GM12878 (cell line): ENCODE measurements at regions not wholly inside any gene's neighbourhood (a gene's known extent, or its start where the extent isn't known, plus 50 kb on each side); places are given as distances from the start of the nearest gene placed in this dataset.

Experiments used
- ATAC-seq: fragments of 200-7000 bp; cut with Tn5 transposase; 3 replicates; pipeline ENCODE4 v1.9.1; 2020; ENCODE audit warnings: mild to moderate bottlenecking, moderate library complexity
- BruUV-seq: library from RNA; stranded (reverse); fragments of 400-500 nt; replicated peaks from 2 replicates; lab custom pipeline; 2021; lab: Mats Ljungman, UMichigan
- CTCF ChIA-PET: fragments of 300-600 bp; sonication (Branson Sonifier 250); formaldehyde crosslinking; extraction: SDS; loops from one replicate; lab custom pipeline; 2021; ENCODE audit warnings: inconsistent platforms; lab: Yijun Ruan, JAX
- POLR2A ChIA-PET: fragments of 350-600 bp; formaldehyde crosslinking; extraction: SDS; loops from one replicate; lab custom pipeline; 2021; ENCODE audit warnings: inconsistent platforms; lab: Charles Lee
- RAD21 ChIA-PET: fragments of 300-600 bp; sonication (Branson Sonifier 250); formaldehyde crosslinking; loops from one replicate; lab custom pipeline; 2023; ENCODE audit warnings: antibody characterized with exemption; ENCODE audit not compliant: unreplicated experiment; lab: Charles Lee
- SMC1A ChIA-PET: fragments of 300-600 bp; sonication (Branson Sonifier 250); formaldehyde crosslinking; loops from one replicate; lab custom pipeline; 2023; ENCODE audit not compliant: unreplicated experiment, uncharacterized antibody; lab: Charles Lee
- DNase-seq: peaks from one replicate; pipeline ENCODE4 v3.0.0-alpha.2; 2011; ENCODE audit warnings: low read depth, low spot score
- FAIRE-seq: peaks from 3 replicates; lab custom pipeline; 2011; peaks lifted over from hg19 to GRCh38; lab: Jason Lieb, UNC
- H2AFZ ChIP-seq: 2 replicates; pipeline ENCODE4 v1.6.0; 2011; ENCODE audit warnings: low read depth, low read length, control low read depth; ENCODE audit not compliant: control insufficient read depth
- H3K27ac ChIP-seq: 2 replicates; pipeline ENCODE4 v1.5.1; 2011; ENCODE audit warnings: control low read depth; ENCODE audit not compliant: control insufficient read depth, insufficient read depth
- H3K27me3 ChIP-seq, 2 experiments: replicated peaks in 1 of 2; 2 replicates each; pipeline versions ENCODE4 v1.6.0 to v1.6.1; 2011; ENCODE audit warnings: low read length in 1 of 2; ENCODE audit not compliant: control insufficient read depth in 2 of 2, insufficient read depth in 2 of 2
- H3K36me3 ChIP-seq, 2 experiments: 2 replicates each; pipeline ENCODE4 v1.5.1; 2011; ENCODE audit warnings: low read length in 1 of 2; ENCODE audit not compliant: control insufficient read depth in 2 of 2, insufficient read depth in 2 of 2
- H3K4me1 ChIP-seq: 2 replicates; pipeline ENCODE4 v1.6.1; 2011; ENCODE audit warnings: mild to moderate bottlenecking, low read length, moderate library complexity, mixed read lengths; ENCODE audit not compliant: control insufficient read depth, insufficient read depth
- H3K4me2 ChIP-seq: 2 replicates; pipeline ENCODE4 v1.6.0; 2011; ENCODE audit warnings: control low read depth; ENCODE audit not compliant: control insufficient read depth, insufficient read depth
- H3K4me3 ChIP-seq: fragments of 200-600 bp; sonication (generic); 2 replicates; pipeline ENCODE4 v1.5.1; 2016
- H3K79me2 ChIP-seq: 2 replicates; pipeline ENCODE4 v1.6.0; 2011; ENCODE audit warnings: low read length; ENCODE audit not compliant: control insufficient read depth, insufficient read depth
- H3K9ac ChIP-seq: 2 replicates; pipeline ENCODE4 v1.8.0; 2011; ENCODE audit warnings: low read length, control low read depth, mixed read lengths; ENCODE audit not compliant: control insufficient read depth, insufficient read depth
- H3K9me3 ChIP-seq: replicated peaks from 3 replicates; pipeline ENCODE4 v1.5.1; 2011; ENCODE audit warnings: mild to moderate bottlenecking, low read length; ENCODE audit not compliant: control insufficient read depth, insufficient read depth
- H4K20me1 ChIP-seq: 2 replicates; pipeline ENCODE4 v1.6.0; 2011; ENCODE audit not compliant: control insufficient read depth, insufficient read depth
- ATF7 ChIP-seq: fragments of 450-650 bp; IDR thresholded peaks from 2 replicates; pipeline ENCODE4 v1.6.1; 2016; ENCODE audit warnings: low read depth, mild to moderate bottlenecking
- BCL11A ChIP-seq: IDR thresholded peaks from 2 replicates; pipeline ENCODE4 v1.6.1; 2011; ENCODE audit warnings: low read depth, low read length
- FOXM1 ChIP-seq: IDR thresholded peaks from 2 replicates; pipeline ENCODE4 v1.6.1; 2012; ENCODE audit warnings: low read depth, mild to moderate bottlenecking, inconsistent platforms, low read length, moderate library complexity
- HDAC6 ChIP-seq: fragments of 200-600 bp; sonication (generic); IDR thresholded peaks from one replicate; pipeline ENCODE4 v1.8.0; 2017; ENCODE audit warnings: antibody characterized with exemption; ENCODE audit not compliant: unreplicated experiment
- IKZF1 ChIP-seq: fragments of 450-650 bp; conservative IDR thresholded peaks from 2 replicates; pipeline ENCODE4 v1.6.1; 2017; ENCODE audit warnings: antibody characterized with exemption, mild to moderate bottlenecking
- KAT2A ChIP-seq: conservative IDR thresholded peaks from 2 replicates; pipeline ENCODE4 v1.6.1; 2011; ENCODE audit warnings: low read depth, low read length; ENCODE audit not compliant: control insufficient read depth
- MEF2A ChIP-seq: IDR thresholded peaks from 2 replicates; pipeline ENCODE4 v1.6.1; 2011; ENCODE audit warnings: low read depth, mild to moderate bottlenecking, low read length, moderate library complexity; ENCODE audit not compliant: insufficient read depth
- MTA3 ChIP-seq: IDR thresholded peaks from 2 replicates; pipeline ENCODE4 v1.6.1; 2012; ENCODE audit warnings: low read length, inconsistent platforms, borderline replicate concordance
- RAD51 ChIP-seq: fragments of 450-650 bp; IDR thresholded peaks from 2 replicates; pipeline ENCODE4 v1.6.1; 2016; ENCODE audit warnings: moderate library complexity, mild to moderate bottlenecking, inconsistent platforms
- RBBP5 ChIP-seq: fragments of 200-600 bp; sonication (generic); conservative IDR thresholded peaks from 2 replicates; pipeline ENCODE4 v1.6.1; 2016
- SIN3A ChIP-seq: IDR thresholded peaks from 2 replicates; pipeline ENCODE4 v1.6.1; 2012; ENCODE audit warnings: low read depth, low read length, improper control_type of control experiment
- SRF ChIP-seq, 2 experiments: IDR thresholded peaks; 2 replicates each; pipeline ENCODE4 v1.6.1; 2011; ENCODE audit warnings: low read depth in 2 of 2, low read length in 2 of 2, mild to moderate bottlenecking in 1 of 2, moderate library complexity in 1 of 2
- ZBED1 ChIP-seq: IDR thresholded peaks from 2 replicates; pipeline ENCODE4 v1.6.1; 2016; ENCODE audit warnings: borderline replicate concordance
- ZSCAN29 ChIP-seq: fragments of 450-650 bp; IDR thresholded peaks from 2 replicates; pipeline ENCODE4 v1.6.1; 2017; ENCODE audit warnings: mild to moderate bottlenecking, moderate library complexity
- WGBS: methylation state at CpG from one replicate; pipeline ENCODE4 v1.1.6; 2016; ENCODE audit warnings: low lambda C conversion rate; ENCODE audit not compliant: insufficient replicate concordance, insufficient coverage; ENCODE audit errors: missing lambda C conversion rate; 5-methylcytosine and 5-hydroxymethylcytosine counted together
- in situ Hi-C: fragments of 300-500 bp; cut with MboI; formaldehyde crosslinking; loops from 9 replicates; pipeline ENCODE4 v1.14.3; 2018; ENCODE audit warnings: mixed read lengths
- intact Hi-C: fragments of 100-400 bp; cut with micrococcal nuclease; formaldehyde crosslinking; loops from one replicate; pipeline ENCODE4 v1.14.2; 2022; ENCODE audit not compliant: unreplicated experiment
- TF ChIP-seq, protein P1 (sequence below): IDR thresholded peaks from 2 replicates; pipeline ENCODE4 v1.6.1; 2011; ENCODE audit warnings: low read depth, low read length, improper control_type of control experiment, borderline replicate concordance
- TF ChIP-seq, protein P2 (sequence below): fragments of 150-350 bp; IDR thresholded peaks from 2 replicates; pipeline ENCODE4 v1.6.1; 2016; ENCODE audit warnings: low read depth, low read length
- TF ChIP-seq, protein P3 (sequence below): fragments of 450-650 bp; IDR thresholded peaks from 2 replicates; pipeline ENCODE4 v1.6.1; 2017; ENCODE audit warnings: borderline replicate concordance
- TF ChIP-seq, protein P4 (sequence below): IDR thresholded peaks from 2 replicates; pipeline ENCODE4 v1.6.1; 2011; ENCODE audit warnings: borderline replicate concordance, low read depth, mild to moderate bottlenecking, moderate library complexity, low read length; ENCODE audit not compliant: insufficient read depth, poor library complexity, severe bottlenecking

DNA sequence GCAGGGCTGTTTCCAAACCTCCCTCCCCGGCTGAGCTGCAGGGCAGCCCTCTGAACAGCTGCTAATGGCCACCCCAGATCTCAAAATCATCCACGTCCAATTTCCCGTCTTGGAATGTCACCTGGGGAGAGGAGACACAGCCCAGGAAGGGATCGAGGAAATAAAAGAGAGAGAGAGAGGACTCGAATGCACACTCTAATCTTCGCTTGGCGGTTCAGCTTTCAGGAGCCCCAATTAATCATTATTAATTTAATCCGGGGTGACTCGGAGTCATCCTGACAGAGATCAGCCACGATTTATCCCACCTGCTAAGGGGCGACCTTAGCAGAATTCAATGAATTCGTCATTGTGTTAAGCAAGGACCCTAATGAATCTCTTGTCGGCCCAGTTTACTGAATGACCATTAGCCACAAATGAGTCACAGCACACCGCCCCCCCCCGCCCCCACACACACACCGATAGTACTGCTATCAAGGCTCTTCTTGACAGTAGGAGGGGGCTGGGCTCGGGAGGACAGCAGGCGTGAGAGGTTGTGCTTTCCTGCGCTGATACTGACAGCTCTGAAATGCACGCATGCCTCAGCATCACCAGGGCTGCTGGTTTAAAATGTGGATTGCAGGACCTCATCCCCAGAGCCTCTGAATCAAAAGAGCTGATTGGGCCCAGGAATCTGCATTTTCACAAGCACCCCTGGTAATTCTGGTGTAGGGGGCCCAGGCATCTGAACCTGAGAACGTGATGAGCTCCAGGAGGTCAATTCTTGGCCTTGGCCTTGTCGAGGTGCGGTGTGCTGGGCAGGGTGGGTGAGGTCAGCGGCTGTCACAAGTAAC lies 190.0 kb upstream of the CIBAR2 start:
- Histone ChIP-seq H3K36me3 (no peaks in the 10 kb centered on the region), H4K20me1 (no peaks in the 10 kb centered on the region), H3K4me2 (no peak overlapping the region), H3K9ac (no peak overlapping the region), H3K27me3 (no peaks in the 10 kb centered on the region), H3K79me2 (no peaks in the 10 kb centered on the region), H3K9me3 (no peaks in the 10 kb centered on the region), H3K4me3 (no peak overlapping the region), H3K4me1 (peaks cover 7% of the 10 kb centered on the region), H2AFZ (no peak overlapping the region), H3K27ac (no peak overlapping the region)
- CTCF ChIA-PET, result interaction anchor here (1.1 kb wide), 1 partner anchor 90 kb away, joined by 3 read pairs; no protein-coding TSS in a partner anchor
- FAIRE-seq (no peak), ATAC-seq (no peak), DNase-seq (no peak)
- POLR2A ChIA-PET, result no interaction called here
- WGBS, result 30% methylated on average over 24 of the region's 24 CpGs
- in situ Hi-C loops (no loop called here), intact Hi-C loops (loop anchor here (5.0 to 10.0 kb wide), 2 partner anchors 123 to 310 kb away; partner anchors contain the start of gene GSE1)
- BruUV-seq, result no TSS peak
- SMC1A ChIA-PET, result interaction anchor here (1.6 kb wide), 1 partner anchor 188 kb away, joined by 4 read pairs; no protein-coding TSS in a partner anchor
- RAD21 ChIA-PET, result no interaction called here
- TF ChIP-seq RAD51 (no peak), SIN3A (no peak), ZBED1 (no peak), MEF2A (no peak), ATF7 (no peak), SRF (IDR thresholded peaks at IDR 0.05; ENCODE audit: low read depth in 2 of 2, low read length in 2 of 2) (no peak), BCL11A (no peak), RBBP5 (no peak), HDAC6 (no peak), KAT2A (no peak), FOXM1 (no peak), IKZF1 (no peak), MTA3 (no peak), ZSCAN29 (no peak)
- TF ChIP-seq, protein P1, sequence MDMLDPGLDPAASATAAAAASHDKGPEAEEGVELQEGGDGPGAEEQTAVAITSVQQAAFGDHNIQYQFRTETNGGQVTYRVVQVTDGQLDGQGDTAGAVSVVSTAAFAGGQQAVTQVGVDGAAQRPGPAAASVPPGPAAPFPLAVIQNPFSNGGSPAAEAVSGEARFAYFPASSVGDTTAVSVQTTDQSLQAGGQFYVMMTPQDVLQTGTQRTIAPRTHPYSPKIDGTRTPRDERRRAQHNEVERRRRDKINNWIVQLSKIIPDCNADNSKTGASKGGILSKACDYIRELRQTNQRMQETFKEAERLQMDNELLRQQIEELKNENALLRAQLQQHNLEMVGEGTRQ, result no peak
- TF ChIP-seq, protein P2, sequence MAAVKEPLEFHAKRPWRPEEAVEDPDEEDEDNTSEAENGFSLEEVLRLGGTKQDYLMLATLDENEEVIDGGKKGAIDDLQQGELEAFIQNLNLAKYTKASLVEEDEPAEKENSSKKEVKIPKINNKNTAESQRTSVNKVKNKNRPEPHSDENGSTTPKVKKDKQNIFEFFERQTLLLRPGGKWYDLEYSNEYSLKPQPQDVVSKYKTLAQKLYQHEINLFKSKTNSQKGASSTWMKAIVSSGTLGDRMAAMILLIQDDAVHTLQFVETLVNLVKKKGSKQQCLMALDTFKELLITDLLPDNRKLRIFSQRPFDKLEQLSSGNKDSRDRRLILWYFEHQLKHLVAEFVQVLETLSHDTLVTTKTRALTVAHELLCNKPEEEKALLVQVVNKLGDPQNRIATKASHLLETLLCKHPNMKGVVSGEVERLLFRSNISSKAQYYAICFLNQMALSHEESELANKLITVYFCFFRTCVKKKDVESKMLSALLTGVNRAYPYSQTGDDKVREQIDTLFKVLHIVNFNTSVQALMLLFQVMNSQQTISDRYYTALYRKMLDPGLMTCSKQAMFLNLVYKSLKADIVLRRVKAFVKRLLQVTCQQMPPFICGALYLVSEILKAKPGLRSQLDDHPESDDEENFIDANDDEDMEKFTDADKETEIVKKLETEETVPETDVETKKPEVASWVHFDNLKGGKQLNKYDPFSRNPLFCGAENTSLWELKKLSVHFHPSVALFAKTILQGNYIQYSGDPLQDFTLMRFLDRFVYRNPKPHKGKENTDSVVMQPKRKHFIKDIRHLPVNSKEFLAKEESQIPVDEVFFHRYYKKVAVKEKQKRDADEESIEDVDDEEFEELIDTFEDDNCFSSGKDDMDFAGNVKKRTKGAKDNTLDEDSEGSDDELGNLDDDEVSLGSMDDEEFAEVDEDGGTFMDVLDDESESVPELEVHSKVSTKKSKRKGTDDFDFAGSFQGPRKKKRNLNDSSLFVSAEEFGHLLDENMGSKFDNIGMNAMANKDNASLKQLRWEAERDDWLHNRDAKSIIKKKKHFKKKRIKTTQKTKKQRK, result no peak
- TF ChIP-seq, protein P3, sequence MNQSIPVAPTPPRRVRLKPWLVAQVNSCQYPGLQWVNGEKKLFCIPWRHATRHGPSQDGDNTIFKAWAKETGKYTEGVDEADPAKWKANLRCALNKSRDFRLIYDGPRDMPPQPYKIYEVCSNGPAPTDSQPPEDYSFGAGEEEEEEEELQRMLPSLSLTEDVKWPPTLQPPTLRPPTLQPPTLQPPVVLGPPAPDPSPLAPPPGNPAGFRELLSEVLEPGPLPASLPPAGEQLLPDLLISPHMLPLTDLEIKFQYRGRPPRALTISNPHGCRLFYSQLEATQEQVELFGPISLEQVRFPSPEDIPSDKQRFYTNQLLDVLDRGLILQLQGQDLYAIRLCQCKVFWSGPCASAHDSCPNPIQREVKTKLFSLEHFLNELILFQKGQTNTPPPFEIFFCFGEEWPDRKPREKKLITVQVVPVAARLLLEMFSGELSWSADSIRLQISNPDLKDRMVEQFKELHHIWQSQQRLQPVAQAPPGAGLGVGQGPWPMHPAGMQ, result no peak
- TF ChIP-seq, protein P4, sequence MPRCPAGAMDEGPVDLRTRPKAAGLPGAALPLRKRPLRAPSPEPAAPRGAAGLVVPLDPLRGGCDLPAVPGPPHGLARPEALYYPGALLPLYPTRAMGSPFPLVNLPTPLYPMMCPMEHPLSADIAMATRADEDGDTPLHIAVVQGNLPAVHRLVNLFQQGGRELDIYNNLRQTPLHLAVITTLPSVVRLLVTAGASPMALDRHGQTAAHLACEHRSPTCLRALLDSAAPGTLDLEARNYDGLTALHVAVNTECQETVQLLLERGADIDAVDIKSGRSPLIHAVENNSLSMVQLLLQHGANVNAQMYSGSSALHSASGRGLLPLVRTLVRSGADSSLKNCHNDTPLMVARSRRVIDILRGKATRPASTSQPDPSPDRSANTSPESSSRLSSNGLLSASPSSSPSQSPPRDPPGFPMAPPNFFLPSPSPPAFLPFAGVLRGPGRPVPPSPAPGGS, result no peak
